HFF-Myc (cell line): ENCODE measurements at regions not wholly inside any gene's neighbourhood (a gene's known extent, or its start where the extent isn't known, plus 50 kb on each side); places are given as distances from the start of the nearest gene placed in this dataset.
"Not testable (repeated sequence)": the region's sequence is repeated elsewhere in the genome, so short reads cannot be mapped to it uniquely, and the experiment has no call there.

Experiments
- DNase-seq: peaks from one replicate; pipeline ENCODE4 v3.0.0-alpha.2; 2011; ENCODE audit warnings: low read depth; ENCODE audit errors: extremely low read depth
- H3K4me3 ChIP-seq: replicated peaks from 2 replicates; pipeline ENCODE4 v1.5.1; 2011; ENCODE audit warnings: low read depth, mild to moderate bottlenecking, control low read depth, low read length
- TF ChIP-seq, protein P1 (sequence below): IDR thresholded peaks from 2 replicates; pipeline ENCODE4 v1.5.1; 2012; ENCODE audit warnings: mild to moderate bottlenecking, low read depth, low read length, control low read depth; ENCODE audit errors: missing control alignments

DNA sequence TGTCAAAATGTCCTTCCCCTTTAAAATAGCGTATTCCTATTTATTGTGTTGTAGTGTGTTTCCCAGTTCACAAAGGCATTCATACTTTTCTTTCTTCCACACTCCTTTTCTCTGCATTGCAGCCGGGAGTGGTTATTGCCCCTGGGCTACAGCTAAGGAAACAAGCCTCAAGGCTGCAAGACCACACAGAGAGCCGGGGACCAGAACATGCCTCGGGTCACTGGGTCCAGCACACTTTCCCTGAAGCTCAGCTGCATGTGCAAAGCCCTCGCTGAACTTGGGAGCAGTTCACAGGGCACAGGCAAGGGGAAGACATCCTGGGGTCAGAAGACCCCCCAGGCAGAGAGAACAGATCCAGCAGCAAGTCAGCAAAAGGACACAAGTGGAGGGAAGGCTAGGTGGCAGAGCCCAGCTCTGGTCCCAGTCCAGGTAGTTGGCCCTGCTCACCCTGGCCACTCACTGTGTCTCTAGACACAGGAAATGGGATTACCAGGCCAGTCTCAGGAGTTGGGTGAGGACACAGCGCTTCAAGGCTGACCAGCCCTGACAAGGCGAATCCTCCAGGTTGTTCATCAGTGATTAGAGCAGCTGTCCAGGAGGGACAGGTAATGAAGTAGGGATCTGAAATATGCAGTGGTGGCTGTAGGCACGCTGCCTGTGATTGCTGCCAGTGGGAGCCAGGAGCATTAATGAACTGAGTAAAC is 118.2 kb downstream of the CD83 start:
- TF ChIP-seq, protein P1, sequence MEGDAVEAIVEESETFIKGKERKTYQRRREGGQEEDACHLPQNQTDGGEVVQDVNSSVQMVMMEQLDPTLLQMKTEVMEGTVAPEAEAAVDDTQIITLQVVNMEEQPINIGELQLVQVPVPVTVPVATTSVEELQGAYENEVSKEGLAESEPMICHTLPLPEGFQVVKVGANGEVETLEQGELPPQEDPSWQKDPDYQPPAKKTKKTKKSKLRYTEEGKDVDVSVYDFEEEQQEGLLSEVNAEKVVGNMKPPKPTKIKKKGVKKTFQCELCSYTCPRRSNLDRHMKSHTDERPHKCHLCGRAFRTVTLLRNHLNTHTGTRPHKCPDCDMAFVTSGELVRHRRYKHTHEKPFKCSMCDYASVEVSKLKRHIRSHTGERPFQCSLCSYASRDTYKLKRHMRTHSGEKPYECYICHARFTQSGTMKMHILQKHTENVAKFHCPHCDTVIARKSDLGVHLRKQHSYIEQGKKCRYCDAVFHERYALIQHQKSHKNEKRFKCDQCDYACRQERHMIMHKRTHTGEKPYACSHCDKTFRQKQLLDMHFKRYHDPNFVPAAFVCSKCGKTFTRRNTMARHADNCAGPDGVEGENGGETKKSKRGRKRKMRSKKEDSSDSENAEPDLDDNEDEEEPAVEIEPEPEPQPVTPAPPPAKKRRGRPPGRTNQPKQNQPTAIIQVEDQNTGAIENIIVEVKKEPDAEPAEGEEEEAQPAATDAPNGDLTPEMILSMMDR: no peak

DNA sequence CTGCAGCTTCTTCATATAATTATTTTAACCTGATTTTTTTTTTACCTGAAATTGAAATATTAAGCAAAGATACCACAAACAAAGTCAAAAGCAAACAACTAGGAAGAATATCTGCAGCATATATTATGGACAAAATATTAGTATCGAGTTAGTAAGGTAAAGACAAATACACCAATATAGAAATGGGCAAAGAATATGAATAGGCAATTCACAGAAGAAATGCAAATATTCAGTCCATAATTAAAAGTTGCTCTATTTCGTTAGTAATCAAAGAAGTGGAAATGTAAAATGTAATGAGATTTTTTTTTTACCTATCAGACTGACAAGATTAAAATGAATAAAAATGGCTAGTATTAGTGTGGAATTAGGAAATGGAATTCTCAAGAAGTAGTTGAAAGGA is 121.5 kb downstream of the CD83 start:
- no peak for DNase-seq
- H3K4me3 ChIP-seq: no peak overlapping the region
- TF ChIP-seq, protein P1: no peak

More for the DNA sequence above, 118.2 kb downstream of the CD83 start:
- no peak for DNase-seq
- no peak overlapping the region for H3K4me3 ChIP-seq

DNA sequence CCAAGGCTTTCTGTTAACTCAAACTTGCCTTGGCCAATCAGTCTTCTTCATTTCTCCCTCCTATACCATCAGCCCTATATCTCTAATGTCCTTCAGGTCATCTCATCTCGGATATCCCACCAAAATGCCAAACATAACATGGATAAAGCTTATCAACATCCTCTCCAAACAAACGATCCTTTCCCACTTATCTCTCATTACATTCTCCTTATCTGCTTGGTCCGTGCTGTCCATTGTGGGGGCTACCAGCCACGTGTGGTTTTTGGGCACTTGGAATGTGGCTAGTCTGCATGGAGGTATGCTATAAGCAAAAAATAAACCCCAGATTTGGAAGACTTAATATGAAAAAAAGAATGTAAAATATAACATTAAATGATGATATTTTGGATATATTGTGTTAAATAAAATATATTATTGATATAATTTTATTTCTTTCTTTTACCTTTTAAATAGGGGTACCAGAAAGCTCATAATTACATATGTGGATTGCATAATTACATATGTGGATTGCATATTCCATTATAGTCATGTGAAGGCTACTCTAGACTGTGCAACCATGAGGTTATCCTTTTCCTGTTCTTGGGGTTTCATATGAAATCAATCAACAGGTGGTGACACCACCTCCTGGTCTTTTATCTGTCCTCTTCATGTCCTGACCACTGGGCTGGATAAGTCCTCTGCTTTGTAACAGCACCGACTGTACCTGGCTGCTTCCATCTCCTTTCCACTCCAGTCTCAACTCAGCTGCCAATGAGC is 123.0 kb downstream of the CD83 start:
- no peak overlapping the region for H3K4me3 ChIP-seq
- TF ChIP-seq, protein P1: no peak
- DNase-seq: no peak

DNA sequence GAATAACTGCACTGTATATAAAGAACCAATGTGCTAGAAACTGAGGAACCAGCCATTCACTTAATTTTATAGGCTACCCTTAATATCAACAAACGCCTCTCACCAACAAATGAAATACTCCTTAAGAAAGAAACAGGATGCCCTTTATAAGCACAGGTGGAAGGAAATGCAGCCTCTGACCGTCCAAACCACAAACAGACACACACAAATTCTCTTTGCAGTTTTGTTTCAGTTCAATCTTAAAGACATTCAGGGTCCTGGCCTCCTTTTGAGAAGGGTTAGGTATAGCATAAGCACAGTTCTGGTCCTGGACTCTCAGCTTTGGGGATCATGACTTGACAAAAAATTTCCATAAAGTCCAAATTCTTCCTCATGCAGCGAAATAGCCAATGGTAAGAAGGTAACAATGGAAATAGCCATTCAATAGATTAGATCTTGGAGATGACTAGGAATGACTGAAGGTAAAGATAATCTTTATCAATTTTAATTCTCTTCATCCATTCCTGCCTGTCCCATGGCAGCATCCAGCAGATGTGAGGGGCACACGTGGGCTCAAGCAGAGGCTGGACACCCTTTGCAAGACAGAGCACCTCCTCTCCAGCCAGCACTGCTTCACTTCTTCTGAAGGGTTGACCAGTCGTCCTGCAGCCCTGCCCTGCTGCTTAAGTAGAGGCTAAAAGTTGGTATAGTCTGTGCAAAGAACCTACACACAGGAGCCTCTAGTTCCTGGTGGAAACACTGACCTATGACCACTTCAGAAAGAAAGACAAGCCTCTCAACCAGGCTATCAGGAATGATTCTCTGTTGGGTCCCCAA is 123.9 kb downstream of the CD83 start:
- no peak for DNase-seq
- TF ChIP-seq, protein P1: no peak
- no peak overlapping the region for H3K4me3 ChIP-seq

DNA sequence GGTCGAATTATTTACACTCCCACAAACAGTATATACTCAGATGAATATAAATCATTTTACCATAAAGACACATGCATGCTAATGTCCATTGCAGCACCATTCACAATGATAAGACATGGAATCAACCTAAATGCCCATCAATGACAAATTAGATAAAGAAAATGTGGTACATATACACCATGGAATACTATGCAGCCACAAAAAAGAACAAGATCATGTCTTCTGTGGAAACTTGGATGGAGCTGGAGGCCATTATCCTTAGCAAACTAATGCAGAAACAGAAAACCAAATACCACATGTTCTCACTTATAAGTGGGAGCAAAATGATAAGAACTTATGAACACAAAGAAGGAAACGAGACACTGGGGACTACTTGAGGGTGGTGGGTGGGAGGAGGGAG is 125.3 kb downstream of the CD83 start:
- not testable (repeated sequence) for H3K4me3 ChIP-seq, DNase-seq

DNA sequence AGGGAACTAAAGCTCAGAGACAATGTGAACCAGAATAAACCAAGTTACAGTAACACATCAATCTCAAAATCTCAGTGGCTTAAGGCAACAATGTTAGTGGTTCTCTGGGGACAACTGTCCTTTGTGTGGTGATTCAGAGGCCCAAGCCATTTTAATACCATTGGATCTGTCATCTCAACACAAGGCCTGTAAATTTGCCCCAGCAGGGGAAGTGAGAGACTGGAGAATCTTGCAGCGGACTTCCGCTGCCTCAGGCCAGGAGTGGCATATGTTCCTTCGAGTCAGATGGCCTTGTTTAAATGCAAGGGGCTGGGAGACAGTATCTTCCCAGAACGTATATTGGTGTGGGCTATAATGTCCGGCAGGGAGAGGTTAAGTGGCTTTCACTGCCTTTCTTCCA is 126.0 kb downstream of the CD83 start:
- TF ChIP-seq, protein P1: no peak
- DNase-seq: no peak

DNA sequence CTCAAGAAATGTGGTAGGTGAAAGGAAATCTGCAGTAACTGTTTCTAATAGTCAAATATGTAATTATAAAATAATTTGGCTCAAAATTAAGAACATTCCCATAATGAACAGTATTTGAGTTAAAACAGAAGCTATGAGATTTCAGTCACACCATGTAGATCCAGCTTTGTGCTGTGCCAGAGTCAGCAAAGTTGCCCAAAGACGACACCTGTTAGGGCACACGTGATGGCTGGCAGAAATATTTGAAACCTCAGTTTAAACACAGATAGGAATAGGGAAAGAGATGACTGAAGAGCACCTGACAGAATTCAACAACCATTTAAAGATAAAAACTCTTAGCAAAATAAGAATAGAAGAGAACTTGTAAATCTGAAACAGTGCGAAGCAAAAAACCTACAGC is 129.3 kb downstream of the CD83 start:
- no peak overlapping the region for H3K4me3 ChIP-seq
- DNase-seq: no peak
- TF ChIP-seq, protein P1: no peak

More for the DNA sequence above, 126.0 kb downstream of the CD83 start:
- no peak overlapping the region for H3K4me3 ChIP-seq
